Smooth muscle cell (in vitro differentiated cells): ENCODE measurements at regions not wholly inside any gene's neighbourhood (a gene's known extent, or its start where the extent isn't known, plus 50 kb on each side); places are given as distances from the start of the nearest gene placed in this dataset.

ENCODE experiments used
- DNase-seq: peaks from one replicate; lab custom pipeline; 2025; ENCODE audit not compliant: unreplicated experiment; lab: John Stamatoyannopoulos, UW
- H2AFZ ChIP-seq: fragments of 200-600 bp; sonication (generic); 2 replicates; pipeline ENCODE4 v1.6.0; 2016; ENCODE audit warnings: antibody characterized with exemption, low read depth, mild to moderate bottlenecking
- H3F3A ChIP-seq: fragments of 200-600 bp; sonication (generic); 2 replicates; pipeline ENCODE4 v1.6.0; 2017; ENCODE audit warnings: antibody characterized with exemption, low read depth
- H3K27ac ChIP-seq: fragments of 200-600 bp; sonication (generic); 2 replicates; pipeline ENCODE4 v1.5.1; 2016; ENCODE audit warnings: low read depth, mild to moderate bottlenecking
- H3K27me3 ChIP-seq: fragments of 200-600 bp; sonication (generic); 2 replicates; pipeline ENCODE4 v1.6.1; 2016; ENCODE audit warnings: low read depth, mild to moderate bottlenecking
- H3K36me3 ChIP-seq: fragments of 200-600 bp; sonication (generic); 2 replicates; pipeline ENCODE4 v1.5.1; 2016; ENCODE audit warnings: low read depth
- H3K4me1 ChIP-seq: fragments of 200-600 bp; sonication (generic); 2 replicates; pipeline ENCODE4 v1.5.1; 2016; ENCODE audit warnings: low read depth
- H3K4me2 ChIP-seq: fragments of 200-600 bp; sonication (generic); 2 replicates; pipeline ENCODE4 v1.6.0; 2016; ENCODE audit warnings: mild to moderate bottlenecking
- H3K4me3 ChIP-seq: fragments of 200-600 bp; sonication (generic); 2 replicates; pipeline ENCODE4 v1.5.1; 2016; ENCODE audit warnings: mild to moderate bottlenecking
- H3K79me2 ChIP-seq: fragments of 200-600 bp; sonication (generic); 2 replicates; pipeline ENCODE4 v1.6.0; 2016; ENCODE audit warnings: low read depth, mild to moderate bottlenecking
- H3K9ac ChIP-seq: fragments of 200-600 bp; sonication (generic); 2 replicates; pipeline ENCODE4 v1.6.0; 2016; ENCODE audit warnings: low read depth
- H3K9me3 ChIP-seq: fragments of 200-600 bp; sonication (generic); replicated peaks from 2 replicates; pipeline ENCODE4 v1.5.1; 2016; ENCODE audit warnings: low read depth
- H4K20me1 ChIP-seq: fragments of 200-600 bp; sonication (generic); 2 replicates; pipeline ENCODE4 v1.6.0; 2016; ENCODE audit warnings: low read depth
- CTCF ChIP-seq: fragments of 200-600 bp; sonication (generic); IDR thresholded peaks from 2 replicates; pipeline ENCODE4 v1.5.1; 2017; ENCODE audit warnings: borderline replicate concordance, mild to moderate bottlenecking, antibody characterized with exemption; ENCODE audit not compliant: insufficient read depth, poor library complexity, severe bottlenecking
- WGBS: methylation state at CpG from one replicate; pipeline ENCODE4 v1.1.7; 2016; ENCODE audit warnings: low lambda C conversion rate; 5-methylcytosine and 5-hydroxymethylcytosine counted together

DNA sequence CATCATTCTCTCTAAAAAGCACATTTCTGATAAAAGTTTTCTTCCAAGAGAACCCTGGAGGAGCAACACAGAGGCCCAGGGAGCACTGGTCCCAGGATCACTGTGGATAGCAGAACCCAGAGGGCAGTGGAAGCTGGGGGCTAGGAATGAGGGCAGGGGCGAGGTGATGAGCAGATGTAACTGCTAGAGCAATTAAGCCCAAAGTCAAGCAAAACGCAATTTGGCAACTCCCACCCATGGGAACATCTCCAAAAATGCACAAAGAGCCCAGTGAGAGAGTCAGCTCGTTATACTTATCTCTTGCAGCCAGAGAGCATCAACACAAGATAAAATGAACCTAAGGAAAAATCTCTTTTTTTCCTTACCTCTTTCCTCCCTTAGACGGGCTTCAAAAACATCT, 284.2 kb downstream of the TBC1D4 start:
- no peak overlapping the region for H3K9ac ChIP-seq
- 66% methylated on average over 4 of the region's 4 CpGs for WGBS
- TF ChIP-seq CTCF, result no peak
- peaks cover 22% of the 10 kb centered on the region for H3K4me1 ChIP-seq
- no peak overlapping the region for H3K27ac ChIP-seq
- H2AFZ ChIP-seq, result no peak overlapping the region
- H4K20me1 ChIP-seq, result no peaks in the 10 kb centered on the region
- no peak overlapping the region for H3K4me2 ChIP-seq
- H3K79me2 ChIP-seq, result no peaks in the 10 kb centered on the region
- H3K4me3 ChIP-seq, result no peak overlapping the region
- DNase-seq, result no peak
- H3K9me3 ChIP-seq, result no peaks in the 10 kb centered on the region
- H3F3A ChIP-seq, result no peaks in the 10 kb centered on the region
- H3K27me3 ChIP-seq, result no peaks in the 10 kb centered on the region
- no peaks in the 10 kb centered on the region for H3K36me3 ChIP-seq

DNA sequence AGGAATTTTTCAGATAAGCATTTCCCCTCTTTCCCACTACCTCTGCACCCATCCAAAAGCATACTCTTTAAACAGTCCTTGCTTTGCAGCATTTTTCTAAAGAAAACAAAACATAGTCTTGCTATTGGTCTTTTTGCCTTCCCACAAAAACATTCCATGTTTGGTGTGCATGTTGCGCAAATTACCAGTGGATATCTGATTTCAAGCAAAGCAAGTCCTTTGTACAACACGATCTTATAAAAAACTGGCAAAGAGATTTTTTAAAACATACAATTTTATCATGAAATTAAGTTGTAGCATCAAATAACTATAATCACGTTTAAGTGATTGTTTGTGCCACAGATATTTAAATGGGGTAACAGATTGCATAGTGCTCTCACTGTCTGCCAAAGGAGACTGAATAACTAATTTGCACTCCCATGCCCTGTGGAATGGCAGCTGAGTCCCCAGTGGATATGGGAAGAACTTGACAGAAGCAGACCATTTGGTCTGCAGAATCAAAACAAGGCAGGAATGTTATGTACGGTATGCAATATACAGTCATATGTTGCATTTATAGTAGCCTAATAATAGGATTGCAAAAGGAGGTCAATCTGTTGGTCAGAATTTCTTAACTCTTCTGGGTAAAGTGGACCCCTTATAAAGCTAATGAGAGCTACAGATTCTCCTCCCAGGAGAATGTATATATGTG, 285.7 kb downstream of the TBC1D4 start:
- Histone ChIP-seq H3K27me3 (no peaks in the 10 kb centered on the region), H3K36me3 (no peaks in the 10 kb centered on the region), H3F3A (no peaks in the 10 kb centered on the region), H2AFZ (no peak overlapping the region), H3K4me3 (no peak overlapping the region), H3K9ac (no peak overlapping the region), H3K4me2 (no peak overlapping the region), H3K27ac (no peak overlapping the region), H3K9me3 (no peaks in the 10 kb centered on the region), H4K20me1 (no peaks in the 10 kb centered on the region), H3K4me1 (peaks cover 22% of the 10 kb centered on the region), H3K79me2 (no peaks in the 10 kb centered on the region)
- 83% methylated on average over 4 of the region's 4 CpGs for WGBS
- no peak for DNase-seq
- no peak for TF ChIP-seq CTCF

DNA sequence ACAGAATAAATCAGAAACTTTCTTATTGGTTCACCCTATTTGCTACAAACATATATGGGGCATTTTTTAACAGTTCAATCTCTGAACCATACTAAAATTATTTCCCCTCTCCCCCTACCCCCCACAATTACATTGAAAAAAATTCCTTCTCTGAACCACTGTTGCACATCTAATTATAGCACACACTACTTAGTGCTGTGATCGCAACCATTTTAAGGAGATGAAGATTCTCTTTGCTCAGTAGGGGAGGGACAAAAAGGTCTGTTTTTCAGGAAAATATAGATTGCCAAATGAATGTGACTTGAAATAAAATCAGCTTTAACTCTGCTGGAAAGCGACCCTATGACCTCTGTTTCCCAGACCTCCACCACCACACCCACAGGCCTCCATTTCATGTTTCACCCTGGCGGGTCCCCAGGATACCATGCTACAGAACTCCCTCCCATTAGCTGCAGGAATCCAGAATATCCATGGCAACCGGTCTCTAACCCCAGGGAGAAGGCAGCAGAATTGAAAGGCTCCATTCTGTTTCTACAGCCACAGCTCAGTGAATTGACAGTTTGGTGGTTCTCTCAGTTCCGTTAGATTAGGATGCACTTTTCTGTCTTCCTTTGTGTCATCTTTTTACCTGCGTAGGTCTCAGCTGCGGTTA, 286.3 kb downstream of the TBC1D4 start:
- Histone ChIP-seq H3K36me3 (no peaks in the 10 kb centered on the region), H3K79me2 (no peaks in the 10 kb centered on the region), H2AFZ (no peak overlapping the region), H3K4me2 (no peak overlapping the region), H3K4me1 (peaks cover 20% of the 10 kb centered on the region), H3K9me3 (no peaks in the 10 kb centered on the region), H3K27me3 (no peaks in the 10 kb centered on the region), H3F3A (no peaks in the 10 kb centered on the region), H3K27ac (no peak overlapping the region), H3K4me3 (no peak overlapping the region), H4K20me1 (no peaks in the 10 kb centered on the region), H3K9ac (no peak overlapping the region)
- no peak for DNase-seq
- no peak for TF ChIP-seq CTCF
- WGBS, result 89% methylated on average over 7 of the region's 7 CpGs
